ENCODE measurements at regions not wholly inside any gene's neighbourhood (a gene's known extent, or its start where the extent isn't known, plus 50 kb on each side); places are given as distances from the start of the nearest gene placed in this dataset.

DNA sequence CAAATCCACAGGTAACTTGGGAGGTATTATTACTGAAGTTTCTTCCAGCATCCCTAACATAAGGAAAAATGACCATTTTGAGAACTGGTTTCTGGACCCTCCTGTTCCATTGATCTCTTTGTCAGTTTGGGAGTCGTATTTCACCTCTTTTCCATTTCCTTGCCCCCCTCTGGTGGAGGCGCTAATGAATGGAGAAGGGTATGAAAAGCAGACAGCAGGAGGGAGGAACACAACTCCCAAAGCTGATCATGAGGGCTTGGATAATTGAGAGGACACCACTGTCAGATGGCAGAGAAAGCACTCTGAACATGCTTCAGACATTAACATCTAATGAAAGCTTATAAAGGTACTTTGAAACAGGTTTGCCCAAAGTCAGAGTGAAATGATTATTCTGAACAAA is 56.6 kb upstream of the TLK1 start:
- DNase-seq = peak; percentile 47

DNA sequence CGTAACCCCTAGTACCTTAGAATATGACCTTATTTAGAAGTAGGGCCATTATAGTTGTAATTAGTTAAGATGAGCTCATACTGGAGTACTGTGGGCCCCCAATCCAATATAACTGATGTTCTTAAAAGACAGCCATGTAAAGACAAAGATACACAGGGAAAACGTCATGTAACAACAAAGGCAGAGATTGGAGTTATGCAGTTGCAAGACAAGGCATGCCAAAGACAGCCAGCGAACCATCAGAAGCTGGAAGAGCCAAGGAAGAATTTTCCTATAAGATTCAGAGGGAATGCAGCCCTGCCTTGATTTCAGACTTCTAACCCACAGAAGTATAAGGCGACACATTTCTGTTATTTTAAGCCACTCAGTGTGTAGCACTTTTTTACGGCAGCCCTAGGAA is 55.9 kb upstream of the TLK1 start:
- no peak for DNase-seq

DNA sequence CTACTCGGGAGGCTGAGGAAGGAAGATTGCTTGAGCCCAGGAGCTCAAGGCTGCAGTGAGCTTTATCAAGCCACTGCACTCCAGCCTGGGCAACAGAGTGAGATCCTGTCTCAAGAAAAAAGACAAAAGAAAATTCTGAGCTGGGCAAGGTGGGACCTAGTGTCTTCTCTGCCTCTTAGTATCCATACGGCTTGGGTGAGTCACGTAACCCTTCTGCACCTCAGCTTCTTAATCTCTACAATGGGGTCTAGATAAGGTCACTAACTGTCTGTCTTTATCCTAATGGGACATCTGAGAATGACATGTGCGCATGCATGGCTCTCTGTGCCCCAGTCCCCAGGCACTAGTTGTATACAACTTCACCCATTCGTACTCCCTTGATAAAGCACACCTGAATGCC is 53.4 kb upstream of the TLK1 start:
- no peak for DNase-seq

DNA sequence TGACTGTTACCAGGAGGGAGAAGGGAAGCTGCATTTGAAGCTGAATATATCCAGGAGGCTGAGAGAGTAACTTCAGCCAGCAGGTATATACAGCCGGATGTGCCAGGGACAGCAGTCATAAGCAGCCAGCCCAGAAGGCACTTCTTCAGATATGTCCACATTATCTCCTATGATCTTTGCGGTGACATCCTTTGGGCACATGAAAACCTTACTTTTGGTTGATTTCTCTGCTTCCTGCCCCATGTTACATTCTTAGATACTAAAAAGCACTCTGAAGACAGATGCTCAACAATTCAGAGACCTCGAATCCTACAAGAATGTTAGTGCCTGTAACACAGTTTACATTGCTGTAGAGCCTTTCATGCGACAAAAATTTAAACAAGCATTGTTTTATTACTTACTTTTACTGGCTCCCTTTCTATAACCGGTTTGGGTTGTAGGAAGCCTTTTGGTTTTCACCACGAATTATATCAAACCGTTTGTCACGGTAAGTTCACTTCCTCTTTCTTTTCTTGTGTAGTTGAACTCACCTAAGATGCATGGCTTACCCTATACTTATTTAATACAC is 50.3 kb upstream of the TLK1 start:
- DNase-seq = no peak
